Activated CD8-positive, alpha-beta memory T cell treated with anti-CD3 and anti-CD28 coated beads for 48 hours (primary cell): ENCODE measurements at regions not wholly inside any gene's neighbourhood (a gene's known extent, or its start where the extent isn't known, plus 50 kb on each side); places are given as distances from the start of the nearest gene placed in this dataset.
"Not testable (repeated sequence)": the region's sequence is repeated elsewhere in the genome, so short reads cannot be mapped to it uniquely, and the experiment has no call there.

Experiments used
- DNase-seq, 3 experiments: peaks; one replicate each; pipeline ENCODE4 v3.0.0-alpha.2; 2020; ENCODE audit warnings: low read depth in 2 of 3, low spot score in 2 of 3

DNA sequence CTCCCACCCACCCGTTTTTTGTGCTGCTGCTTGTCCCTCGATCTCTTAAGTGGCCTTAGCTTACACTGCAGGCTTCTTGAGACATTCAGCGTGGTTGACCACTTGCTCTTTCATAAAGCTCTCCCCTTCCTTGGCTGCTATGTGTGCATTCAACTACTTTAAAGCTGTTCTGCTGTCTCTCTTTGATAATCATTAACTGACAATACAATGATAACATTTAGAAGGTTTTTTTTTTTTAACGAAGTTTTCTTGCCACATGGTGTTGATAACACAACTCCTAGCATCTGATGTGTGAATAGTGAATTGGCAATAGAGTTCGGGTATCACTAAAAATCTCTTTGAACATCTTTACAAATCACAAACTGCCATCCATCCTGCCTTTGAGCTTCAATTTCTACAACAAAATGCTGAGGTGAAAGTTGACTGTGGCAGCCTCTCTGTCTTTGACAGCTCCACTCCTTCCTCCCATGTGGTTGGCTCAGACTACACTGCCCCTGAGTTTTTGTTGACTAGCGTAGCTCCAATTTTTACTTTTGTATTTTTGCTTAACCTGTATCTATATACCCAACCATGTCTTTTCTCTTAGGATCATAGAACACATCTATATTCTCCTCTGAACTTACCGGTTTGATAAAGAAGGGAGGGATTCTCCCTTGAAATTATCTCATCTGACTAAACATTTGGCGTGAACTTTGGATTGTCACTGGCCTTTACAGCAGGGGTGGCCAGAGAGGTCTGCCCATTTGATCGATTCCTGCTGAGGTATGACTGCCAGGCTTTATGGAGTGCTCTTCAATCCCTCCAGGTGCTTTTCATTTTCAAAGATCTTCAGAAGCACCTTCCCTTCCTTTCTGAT, 409.4 kb upstream of the CD180 start:
- no peak for DNase-seq

GRCh38 chr5:67591491-67591890, 394.9 kb upstream of the CD180 start:
- DNase-seq = no peak

DNA sequence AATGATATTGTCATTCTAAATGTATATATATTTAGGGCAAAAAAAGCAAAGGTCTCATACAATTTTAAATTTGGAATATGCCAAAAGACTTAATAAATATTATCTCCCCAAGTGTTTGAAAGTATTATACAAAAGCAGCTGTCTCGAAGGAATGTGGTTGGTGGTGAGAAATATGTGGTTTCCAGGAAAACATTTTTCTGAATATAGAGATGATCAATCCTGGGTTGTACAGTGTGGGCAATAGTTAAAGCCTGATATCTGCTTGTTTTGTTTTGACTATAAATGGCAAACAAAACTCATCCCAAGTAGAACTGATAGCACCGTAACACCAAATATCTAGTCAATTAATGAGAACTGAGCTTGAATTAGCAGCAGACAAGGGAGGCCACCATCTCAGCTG, 391.8 kb upstream of the CD180 start:
- DNase-seq = no peak

GRCh38 chr5:67581203-67581602, 384.6 kb upstream of the CD180 start:
- DNase-seq = no peak

- DNase-seq = no peak
Measured at GRCh38 chr5:67578011-67578410, 381.4 kb upstream of the CD180 start.

DNA sequence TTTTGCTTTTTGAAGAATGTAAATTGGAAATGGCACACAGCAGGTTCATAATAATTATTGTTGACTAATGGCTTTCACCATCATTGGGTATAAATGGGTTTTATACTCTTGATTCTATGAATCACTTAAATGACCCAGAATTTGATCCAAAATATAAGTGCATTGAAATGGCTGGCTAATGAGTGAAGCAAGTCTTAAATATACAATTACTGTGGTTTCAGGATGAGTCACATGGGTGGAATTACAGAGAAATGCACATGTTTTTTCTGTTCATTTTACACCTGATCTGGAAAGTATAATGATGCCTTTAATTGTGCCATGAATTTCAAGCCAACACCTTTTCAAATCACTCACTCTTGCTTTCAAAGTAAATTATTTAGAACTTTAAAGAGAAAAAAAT, 380.8 kb upstream of the CD180 start:
- DNase-seq = no peak

DNA sequence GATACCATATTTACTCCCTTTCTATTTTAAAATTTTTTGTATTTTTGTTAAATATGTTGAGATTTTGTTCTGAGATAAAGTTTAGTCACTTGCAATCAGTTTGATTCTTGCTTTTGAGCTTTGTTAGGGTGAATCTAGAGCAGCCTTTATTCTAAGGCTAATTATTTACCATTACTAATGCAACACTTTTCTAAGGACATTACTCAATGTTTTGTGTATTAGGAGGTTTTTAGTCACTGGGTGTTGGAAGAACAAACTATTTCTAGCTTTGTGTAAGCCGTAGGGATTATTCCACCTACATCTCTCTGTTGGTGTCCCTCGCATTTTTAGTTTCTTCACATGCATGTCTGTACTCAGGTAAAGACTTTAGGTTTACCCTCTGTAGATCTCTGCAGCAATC, 379.5 kb upstream of the CD180 start:
- DNase-seq = no peak

DNA sequence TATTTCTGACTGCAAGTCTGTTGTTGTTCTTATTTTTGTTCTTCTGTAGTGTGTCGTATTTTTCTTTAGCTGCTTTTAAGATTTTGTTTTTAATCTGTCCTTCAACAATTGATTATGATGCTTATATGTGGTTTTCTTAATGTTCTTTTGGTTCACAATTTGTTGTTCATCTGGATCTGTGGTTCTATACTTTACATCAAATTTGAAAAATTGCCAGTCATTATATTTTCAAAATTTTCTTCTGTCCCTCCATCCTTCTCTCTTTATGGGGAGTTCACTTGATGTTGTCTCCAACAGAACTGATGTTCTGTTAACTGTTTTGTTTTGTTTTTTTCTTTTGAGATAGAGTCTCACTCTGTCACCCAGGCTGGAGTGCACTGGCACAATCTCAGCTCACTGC, 378.5 kb upstream of the CD180 start:
- no peak for DNase-seq

DNA sequence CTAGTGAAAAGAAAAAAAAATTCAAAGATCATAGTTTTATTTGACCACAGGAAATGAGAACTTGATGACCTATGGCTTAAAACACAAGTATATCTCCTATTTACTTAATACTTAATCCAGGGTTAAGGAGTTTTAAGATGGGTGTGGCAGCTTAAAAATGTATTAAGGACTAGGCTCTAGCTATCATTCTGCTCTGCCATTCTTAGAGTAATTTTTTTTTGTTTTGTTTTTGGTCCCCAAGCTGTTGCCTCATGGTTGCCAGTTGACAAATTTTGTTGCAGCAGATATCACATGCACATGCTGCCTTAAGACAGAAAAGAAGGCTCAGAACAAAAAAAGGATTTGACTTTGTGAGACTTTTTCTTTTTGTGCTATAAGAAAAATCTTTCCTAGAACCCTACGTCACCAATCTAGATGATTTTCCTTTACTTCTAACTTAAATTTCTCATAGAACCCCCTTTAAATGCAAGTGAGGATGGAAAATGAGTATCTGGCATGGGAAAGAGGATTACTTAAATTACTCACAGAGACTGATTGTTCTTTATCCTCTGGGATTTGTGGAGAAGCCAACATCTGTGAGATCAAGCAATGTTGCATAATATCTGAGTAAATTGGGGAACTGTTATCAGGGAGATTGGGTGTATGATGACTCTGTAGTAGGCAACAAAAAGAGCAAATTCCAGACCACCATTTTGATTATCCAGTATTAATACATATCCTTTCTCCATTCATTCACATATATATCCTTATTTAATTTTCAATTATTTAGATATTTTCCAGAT, 364.7 kb upstream of the CD180 start:
- DNase-seq = no peak

DNA sequence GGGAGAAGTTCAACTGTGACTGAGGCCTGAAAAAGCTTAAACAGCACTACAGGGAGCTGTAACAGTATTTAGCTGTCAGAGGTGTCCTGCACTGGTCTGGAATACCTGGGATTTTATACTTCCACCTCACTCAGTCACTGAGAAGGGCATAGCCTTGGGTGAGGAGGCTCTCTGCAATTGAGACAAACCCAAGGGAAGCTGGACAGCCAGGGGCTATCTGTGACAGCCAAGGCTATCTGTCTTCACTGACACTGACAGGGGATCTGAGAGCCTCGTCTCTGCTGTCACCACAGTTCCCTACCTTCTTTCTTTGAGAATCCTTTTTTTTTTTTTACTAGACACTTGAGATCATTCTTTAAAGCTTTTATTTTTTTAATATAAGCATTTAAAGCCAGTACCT, 356.2 kb upstream of the CD180 start:
- no peak for DNase-seq

GRCh38 chr5:67549947-67550346, 353.3 kb upstream of the CD180 start:
- DNase-seq = no peak

GRCh38 chr5:67549296-67549618, 352.7 kb upstream of the CD180 start:
- DNase-seq = no peak

DNA sequence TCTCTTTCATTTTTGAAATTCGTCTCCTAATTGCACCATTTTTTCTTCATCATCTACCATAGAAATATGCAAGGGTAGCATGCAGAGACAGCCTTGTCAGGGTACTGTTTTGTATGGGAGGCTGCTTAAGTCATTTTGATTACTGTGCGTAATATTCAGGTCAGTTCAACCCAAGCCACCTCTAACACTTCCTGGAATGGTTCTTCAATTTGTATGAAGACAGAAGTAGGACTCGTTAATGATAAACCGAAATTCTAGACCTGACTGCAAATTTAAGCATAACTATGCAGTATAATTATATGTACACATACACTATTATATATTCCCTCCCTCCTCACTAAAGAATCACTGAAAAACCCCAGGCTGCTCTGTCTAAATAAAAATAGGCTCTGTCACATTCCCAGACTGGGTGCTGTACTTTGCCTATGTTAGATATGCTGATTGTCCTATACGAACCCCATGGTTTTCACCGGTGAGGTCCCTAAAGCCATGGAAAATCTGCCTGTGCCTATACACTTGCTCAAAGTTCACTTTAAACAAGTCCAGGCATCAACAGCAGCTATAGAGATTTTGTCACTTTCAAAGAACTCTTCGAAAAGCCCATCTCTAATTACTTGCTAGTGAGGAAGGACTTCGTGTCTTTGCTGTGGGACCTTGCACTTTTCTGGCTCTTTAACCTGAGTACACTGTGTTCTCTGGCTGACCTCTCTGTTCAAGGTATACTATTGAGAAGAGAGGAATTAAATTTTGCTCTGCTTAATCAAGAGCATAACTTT, 352.1 kb upstream of the CD180 start:
- no peak for DNase-seq

- DNase-seq = no peak
Measured at GRCh38 chr5:67547682-67548081, 351.1 kb upstream of the CD180 start.

DNA sequence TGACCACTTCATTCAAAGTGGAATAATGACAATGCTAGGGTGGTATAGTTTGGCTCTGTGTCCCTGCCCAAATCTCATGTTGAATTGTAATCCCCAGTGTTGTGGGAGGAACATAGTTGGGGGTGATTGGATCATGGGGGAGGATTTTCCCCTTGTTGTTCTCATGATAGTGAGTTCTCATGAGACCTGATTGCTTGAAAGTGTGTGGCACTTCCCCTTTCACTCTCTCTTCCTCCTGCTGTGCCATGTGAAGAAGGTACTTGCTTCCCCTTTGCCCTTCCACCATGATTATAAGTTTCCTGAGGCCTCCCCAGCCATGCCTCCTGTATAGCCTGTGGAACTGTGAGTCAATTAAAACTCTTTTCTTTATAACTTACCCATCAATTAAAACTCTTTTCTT, 348.3 kb upstream of the CD180 start:
- not testable (repeated sequence) for DNase-seq

GRCh38 chr5:67543720-67544270, 347.2 kb upstream of the CD180 start:
- no peak for DNase-seq

- DNase-seq = no peak
Measured at GRCh38 chr5:67542479-67542878, 345.9 kb upstream of the CD180 start.

GRCh38 chr5:67541875-67542274, 345.3 kb upstream of the CD180 start:
- no peak for DNase-seq

DNA sequence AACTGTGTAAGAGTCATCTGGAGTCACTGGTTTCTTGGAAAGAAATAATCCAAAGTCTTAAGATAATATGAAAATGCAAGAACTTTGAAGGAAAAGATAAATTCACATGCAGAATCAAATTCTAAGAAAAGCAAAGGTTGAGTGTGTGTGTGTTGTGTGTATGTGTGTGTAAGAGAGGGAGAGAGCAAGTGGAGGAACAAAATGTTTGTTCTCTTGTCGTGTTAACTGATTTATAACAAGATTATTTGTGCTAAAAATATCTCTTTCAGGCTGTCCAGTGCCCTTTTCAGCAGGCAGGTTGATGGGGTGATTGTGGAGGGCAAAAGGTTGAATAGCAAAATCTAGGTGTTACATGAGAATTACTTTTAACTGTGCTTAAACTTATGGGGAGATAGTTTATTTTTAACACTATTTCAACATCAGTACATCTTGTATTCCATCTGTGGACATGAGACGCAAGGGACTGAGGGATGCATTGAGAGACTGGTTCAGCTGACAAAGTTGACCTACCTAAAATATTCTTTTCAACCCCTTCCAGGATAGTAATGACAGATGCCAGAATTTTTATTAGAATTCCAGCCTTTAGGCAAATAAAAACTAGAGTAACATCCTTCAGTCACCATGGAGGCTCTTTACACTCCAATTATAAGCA, 342.4 kb upstream of the CD180 start:
- no peak for DNase-seq

- no peak for DNase-seq
Measured at GRCh38 chr5:67537439-67538148, 341.0 kb upstream of the CD180 start.
